KMS-11 (cell line): ENCODE measurements at regions not wholly inside any gene's neighbourhood (a gene's known extent, or its start where the extent isn't known, plus 50 kb on each side); places are given as distances from the start of the nearest gene placed in this dataset.

Source experiments
- H2AFZ ChIP-seq: fragments of 200-600 bp; sonication (generic); 2 replicates; pipeline ENCODE4 v1.6.1; 2016; ENCODE audit warnings: antibody characterized with exemption, mixed run types, low read depth
- H3K27ac ChIP-seq: fragments of 200-600 bp; sonication (generic); 2 replicates; pipeline ENCODE4 v1.6.1; 2016; ENCODE audit warnings: mild to moderate bottlenecking, mixed run types
- H3K27me3 ChIP-seq: fragments of 200-600 bp; sonication (generic); 2 replicates; pipeline ENCODE4 v1.6.1; 2017; ENCODE audit warnings: mild to moderate bottlenecking, low read depth, mixed run types, moderate library complexity; ENCODE audit not compliant: insufficient read depth
- H3K36me3 ChIP-seq: fragments of 200-600 bp; sonication (generic); 2 replicates; pipeline ENCODE4 v1.6.1; 2017; ENCODE audit warnings: mild to moderate bottlenecking, mixed run types; ENCODE audit not compliant: insufficient read depth
- H3K4me1 ChIP-seq: fragments of 200-600 bp; sonication (generic); 2 replicates; pipeline ENCODE4 v1.6.1; 2016; ENCODE audit warnings: mild to moderate bottlenecking, low read depth, mixed run types; ENCODE audit not compliant: poor library complexity, severe bottlenecking
- H3K4me2 ChIP-seq: fragments of 200-600 bp; sonication (generic); 2 replicates; pipeline ENCODE4 v1.7.0; 2016; ENCODE audit warnings: mild to moderate bottlenecking, mixed run types
- H3K4me3 ChIP-seq: fragments of 200-600 bp; sonication (generic); IDR thresholded peaks from 2 replicates; pipeline ENCODE4 v1.6.1; 2017; ENCODE audit warnings: low read depth, low read length, mixed read lengths; ENCODE audit not compliant: insufficient read depth
- H3K79me2 ChIP-seq: fragments of 200-600 bp; sonication (generic); 2 replicates; pipeline ENCODE4 v1.6.1; 2016; ENCODE audit warnings: low read depth, mixed run types; ENCODE audit not compliant: insufficient read depth
- H3K9ac ChIP-seq: fragments of 200-600 bp; sonication (generic); 2 replicates; pipeline ENCODE4 v1.6.1; 2016; ENCODE audit warnings: mild to moderate bottlenecking, mixed run types
- H4K20me1 ChIP-seq: fragments of 200-600 bp; sonication (generic); 2 replicates; pipeline ENCODE4 v1.6.1; 2016; ENCODE audit warnings: mild to moderate bottlenecking, mixed run types; ENCODE audit not compliant: insufficient read depth
- TF ChIP-seq, protein P1 (sequence below): fragments of 200-600 bp; sonication (generic); conservative IDR thresholded peaks from 2 replicates; pipeline ENCODE4 v1.6.1; 2017; ENCODE audit warnings: low read depth, mild to moderate bottlenecking, antibody characterized with exemption, low read length, moderate library complexity, mixed read lengths

- no peak overlapping the region for H2AFZ ChIP-seq
- no peaks in the 10 kb centered on the region for H3K4me1 ChIP-seq
- TF ChIP-seq, protein P1, sequence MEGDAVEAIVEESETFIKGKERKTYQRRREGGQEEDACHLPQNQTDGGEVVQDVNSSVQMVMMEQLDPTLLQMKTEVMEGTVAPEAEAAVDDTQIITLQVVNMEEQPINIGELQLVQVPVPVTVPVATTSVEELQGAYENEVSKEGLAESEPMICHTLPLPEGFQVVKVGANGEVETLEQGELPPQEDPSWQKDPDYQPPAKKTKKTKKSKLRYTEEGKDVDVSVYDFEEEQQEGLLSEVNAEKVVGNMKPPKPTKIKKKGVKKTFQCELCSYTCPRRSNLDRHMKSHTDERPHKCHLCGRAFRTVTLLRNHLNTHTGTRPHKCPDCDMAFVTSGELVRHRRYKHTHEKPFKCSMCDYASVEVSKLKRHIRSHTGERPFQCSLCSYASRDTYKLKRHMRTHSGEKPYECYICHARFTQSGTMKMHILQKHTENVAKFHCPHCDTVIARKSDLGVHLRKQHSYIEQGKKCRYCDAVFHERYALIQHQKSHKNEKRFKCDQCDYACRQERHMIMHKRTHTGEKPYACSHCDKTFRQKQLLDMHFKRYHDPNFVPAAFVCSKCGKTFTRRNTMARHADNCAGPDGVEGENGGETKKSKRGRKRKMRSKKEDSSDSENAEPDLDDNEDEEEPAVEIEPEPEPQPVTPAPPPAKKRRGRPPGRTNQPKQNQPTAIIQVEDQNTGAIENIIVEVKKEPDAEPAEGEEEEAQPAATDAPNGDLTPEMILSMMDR = no peak
- H4K20me1 ChIP-seq = no peaks in the 10 kb centered on the region
- H3K36me3 ChIP-seq = no peaks in the 10 kb centered on the region
- H3K4me3 ChIP-seq = no peak overlapping the region
- H3K27ac ChIP-seq = no peak overlapping the region
- no peak overlapping the region for H3K4me2 ChIP-seq
- H3K27me3 ChIP-seq = no peaks in the 10 kb centered on the region
- H3K9ac ChIP-seq = no peak overlapping the region
- H3K79me2 ChIP-seq = no peaks in the 10 kb centered on the region
These were observed 134.7 kb downstream of the SOX9 start for GRCh38 chr17:72255481-72255880.

DNA sequence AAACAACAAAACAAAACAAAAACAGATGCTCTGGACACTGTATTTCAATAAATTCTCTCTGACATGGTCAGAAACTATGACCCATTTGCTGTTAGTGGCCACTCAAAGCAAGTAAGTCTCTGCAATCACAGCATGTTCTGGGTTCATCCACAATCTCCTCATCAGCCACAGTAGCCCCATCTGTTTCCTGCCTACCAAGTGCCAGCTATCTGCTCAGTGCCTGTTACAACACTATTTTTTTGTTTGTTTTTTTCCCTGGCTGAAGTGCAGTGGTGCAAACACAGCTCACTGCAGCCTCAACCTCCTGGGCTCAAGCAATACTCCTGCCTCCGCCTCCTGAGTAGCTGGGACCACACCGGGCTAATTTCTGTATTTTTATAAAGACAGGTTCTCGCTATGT is 137.9 kb downstream of the SOX9 start:
- no peaks in the 10 kb centered on the region for H3K27me3 ChIP-seq

GRCh38 chr17:72259922-72260321 is 139.1 kb downstream of the SOX9 start:
- H3K27me3 ChIP-seq = no peaks in the 10 kb centered on the region
- no peaks in the 10 kb centered on the region for H4K20me1 ChIP-seq
- no peak overlapping the region for H3K9ac ChIP-seq
- no peak overlapping the region for H3K4me2 ChIP-seq
- no peaks in the 10 kb centered on the region for H3K79me2 ChIP-seq
- H3K36me3 ChIP-seq = no peaks in the 10 kb centered on the region
- no peak overlapping the region for H2AFZ ChIP-seq
- H3K27ac ChIP-seq = no peak overlapping the region
- no peak overlapping the region for H3K4me3 ChIP-seq
- TF ChIP-seq, protein P1 = no peak
- H3K4me1 ChIP-seq = no peaks in the 10 kb centered on the region

More for the DNA sequence above, 137.9 kb downstream of the SOX9 start:
- Histone ChIP-seq H3K9ac (no peak overlapping the region), H2AFZ (no peak overlapping the region), H3K4me2 (no peak overlapping the region), H3K4me1 (no peaks in the 10 kb centered on the region), H3K27ac (no peak overlapping the region), H3K79me2 (no peaks in the 10 kb centered on the region), H3K36me3 (no peaks in the 10 kb centered on the region), H4K20me1 (no peaks in the 10 kb centered on the region), H3K4me3 (no peak overlapping the region)
- TF ChIP-seq, protein P1 = no peak

GRCh38 chr17:72262766-72263165 is 141.9 kb downstream of the SOX9 start:
- TF ChIP-seq, protein P1 = no peak
- Histone ChIP-seq H4K20me1 (no peaks in the 10 kb centered on the region), H3K79me2 (no peaks in the 10 kb centered on the region)

More at GRCh38 chr17:72262766-72263165, 141.9 kb downstream of the SOX9 start:
- H3K27me3 ChIP-seq = no peaks in the 10 kb centered on the region
- no peaks in the 10 kb centered on the region for H3K36me3 ChIP-seq
- H2AFZ ChIP-seq = no peak overlapping the region
- no peak overlapping the region for H3K27ac ChIP-seq
- H3K4me2 ChIP-seq = no peak overlapping the region
- no peak overlapping the region for H3K9ac ChIP-seq
- no peak overlapping the region for H3K4me3 ChIP-seq
- no peaks in the 10 kb centered on the region for H3K4me1 ChIP-seq
